Fibroblast of lung (primary cell): ENCODE measurements at regions not wholly inside any gene's neighbourhood (a gene's known extent, or its start where the extent isn't known, plus 50 kb on each side); places are given as distances from the start of the nearest gene placed in this dataset.

Source experiments
- DNase-seq, 2 donors: peaks; one replicate each; pipeline versions ENCODE4 v3.0.0 to v3.0.0-alpha.2; 2010; ENCODE audit warnings: low read depth in 2 of 2
- H2AFZ ChIP-seq: 2 replicates; pipeline ENCODE4 v1.5.1; 2012; ENCODE audit warnings: low read length, control low read depth, inconsistent platforms
- H3K27ac ChIP-seq: 2 replicates; pipeline ENCODE4 v1.5.1; 2011; ENCODE audit warnings: low read length, control low read depth; ENCODE audit not compliant: insufficient read depth
- H3K27me3 ChIP-seq: 2 replicates; pipeline ENCODE4 v1.5.1; 2011; ENCODE audit warnings: mild to moderate bottlenecking, low read length; ENCODE audit not compliant: control insufficient read depth, insufficient read depth
- H3K36me3 ChIP-seq: 2 replicates; pipeline ENCODE4 v1.5.1; 2011; ENCODE audit warnings: low read length; ENCODE audit not compliant: control insufficient read depth, insufficient read depth
- H3K4me1 ChIP-seq: 2 replicates; pipeline ENCODE4 v1.5.1; 2011; ENCODE audit warnings: low read length; ENCODE audit not compliant: control insufficient read depth, insufficient read depth; ENCODE audit errors: extremely low read depth
- H3K4me2 ChIP-seq: 2 replicates; pipeline ENCODE4 v1.5.1; 2011; ENCODE audit warnings: low read length, control low read depth; ENCODE audit not compliant: insufficient read depth; ENCODE audit errors: extremely low read depth
- H3K4me3 ChIP-seq, 4 experiments: fragments of 200-600 bp in 1 of 4; sonication (generic) in 1 of 4; replicated peaks in 1 of 4; 2 replicates each; pipeline ENCODE4 v1.5.1; 2011 to 2016; ENCODE audit warnings: low read length in 4 of 4, low read depth in 3 of 4, mild to moderate bottlenecking in 3 of 4, control low read depth in 2 of 4, inconsistent platforms in 1 of 4, mixed read lengths in 1 of 4; ENCODE audit not compliant: insufficient read depth in 1 of 4; ENCODE audit errors: control extremely low read depth in 1 of 4
- H3K79me2 ChIP-seq: 2 replicates; pipeline ENCODE4 v1.5.1; 2012; ENCODE audit warnings: mild to moderate bottlenecking, low read length, inconsistent platforms; ENCODE audit not compliant: control insufficient read depth, insufficient read depth
- H3K9ac ChIP-seq: 2 replicates; pipeline ENCODE4 v1.5.1; 2011; ENCODE audit warnings: mild to moderate bottlenecking, low read length, control low read depth; ENCODE audit not compliant: insufficient read depth
- H3K9me3 ChIP-seq: 2 replicates; pipeline ENCODE4 v1.5.1; 2012; ENCODE audit warnings: low read depth, low read length; ENCODE audit not compliant: control insufficient read depth, insufficient read depth
- H4K20me1 ChIP-seq: 2 replicates; pipeline ENCODE4 v1.5.1; 2011; ENCODE audit warnings: low read length; ENCODE audit not compliant: control insufficient read depth, insufficient read depth; ENCODE audit errors: extremely low read depth
- EZH2 ChIP-seq: IDR thresholded peaks from 2 replicates; pipeline ENCODE4 v1.5.1; 2012; ENCODE audit warnings: low read length, control low read depth, mild to moderate bottlenecking; ENCODE audit errors: missing control alignments
- TF ChIP-seq, protein P1 (sequence below), 2 donors: IDR thresholded peaks in 1 of 2; conservative IDR thresholded peaks in 1 of 2; 1 replicate in 1 of 2; 2 replicates in 1 of 2; pipeline ENCODE4 v1.5.1; 2011 to 2012; ENCODE audit warnings: low read length in 2 of 2, control low read depth in 1 of 2, inconsistent platforms in 1 of 2, low read depth in 1 of 2, mild to moderate bottlenecking in 1 of 2

DNA sequence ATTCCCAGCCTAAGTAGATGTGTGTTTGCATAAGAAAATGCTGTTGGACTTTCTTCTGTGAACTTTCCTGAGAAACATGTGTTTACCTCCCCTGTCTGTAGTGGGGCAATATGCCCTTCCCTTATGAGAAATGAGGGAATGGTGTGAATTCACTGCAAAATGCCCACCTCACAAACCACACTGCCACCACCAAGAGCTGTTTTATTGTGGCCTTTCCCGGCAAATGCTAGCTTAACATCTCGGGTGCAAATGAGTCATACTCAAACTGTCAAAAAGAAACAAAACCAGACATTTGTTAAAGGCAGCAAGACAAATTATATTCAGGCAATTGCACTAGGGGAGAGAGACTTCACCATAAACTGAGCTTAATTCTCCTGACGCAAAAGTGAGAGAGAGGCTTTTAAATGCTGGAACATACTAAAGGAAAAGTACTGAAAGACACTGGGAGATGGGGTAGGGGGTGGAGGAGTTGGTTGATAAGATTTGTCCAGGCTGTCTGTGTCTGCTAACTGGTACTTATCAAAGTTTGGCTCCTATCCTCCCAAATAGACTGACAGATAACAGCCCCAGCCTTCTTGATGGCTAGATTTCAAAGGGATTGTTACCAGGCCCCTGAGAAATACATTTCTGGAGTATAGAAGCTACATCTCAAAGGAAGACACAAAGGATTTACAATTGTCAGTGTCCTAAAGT, 70.9 kb upstream of the OR5AK2 start:
- peak in 1 of 2 donors; percentile 65 for DNase-seq

DNA sequence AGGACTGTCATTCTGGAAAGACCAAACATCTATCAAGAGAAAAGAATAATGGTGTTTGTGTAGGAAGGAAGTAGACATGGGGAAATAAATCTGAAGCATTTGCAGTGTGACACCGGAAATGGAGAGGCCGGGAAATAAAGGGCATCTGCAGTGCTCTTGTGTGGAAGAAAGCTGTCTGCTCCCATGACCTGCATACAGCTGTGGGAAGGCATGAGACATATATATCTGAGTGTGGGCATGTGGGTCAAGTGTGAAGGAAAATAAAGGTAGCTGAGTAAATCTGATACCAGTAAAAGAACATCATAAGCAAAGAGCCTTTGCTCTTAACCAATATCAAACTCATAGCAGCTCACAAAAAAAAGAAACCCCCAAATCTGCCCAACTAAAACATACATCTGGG, 72.1 kb upstream of the OR5AK2 start:
- Histone ChIP-seq H3K9me3 (no peaks in the 10 kb centered on the region), H3K79me2 (no peaks in the 10 kb centered on the region), H2AFZ (no peak overlapping the region), H3K9ac (no peak overlapping the region), H3K4me1 (no peaks in the 10 kb centered on the region), H3K36me3 (no peaks in the 10 kb centered on the region), H4K20me1 (no peaks in the 10 kb centered on the region), H3K27ac (no peak overlapping the region), H3K27me3 (no peaks in the 10 kb centered on the region), H3K4me2 (no peak overlapping the region), H3K4me3 (no peak overlapping the region)
- TF ChIP-seq, protein P1, sequence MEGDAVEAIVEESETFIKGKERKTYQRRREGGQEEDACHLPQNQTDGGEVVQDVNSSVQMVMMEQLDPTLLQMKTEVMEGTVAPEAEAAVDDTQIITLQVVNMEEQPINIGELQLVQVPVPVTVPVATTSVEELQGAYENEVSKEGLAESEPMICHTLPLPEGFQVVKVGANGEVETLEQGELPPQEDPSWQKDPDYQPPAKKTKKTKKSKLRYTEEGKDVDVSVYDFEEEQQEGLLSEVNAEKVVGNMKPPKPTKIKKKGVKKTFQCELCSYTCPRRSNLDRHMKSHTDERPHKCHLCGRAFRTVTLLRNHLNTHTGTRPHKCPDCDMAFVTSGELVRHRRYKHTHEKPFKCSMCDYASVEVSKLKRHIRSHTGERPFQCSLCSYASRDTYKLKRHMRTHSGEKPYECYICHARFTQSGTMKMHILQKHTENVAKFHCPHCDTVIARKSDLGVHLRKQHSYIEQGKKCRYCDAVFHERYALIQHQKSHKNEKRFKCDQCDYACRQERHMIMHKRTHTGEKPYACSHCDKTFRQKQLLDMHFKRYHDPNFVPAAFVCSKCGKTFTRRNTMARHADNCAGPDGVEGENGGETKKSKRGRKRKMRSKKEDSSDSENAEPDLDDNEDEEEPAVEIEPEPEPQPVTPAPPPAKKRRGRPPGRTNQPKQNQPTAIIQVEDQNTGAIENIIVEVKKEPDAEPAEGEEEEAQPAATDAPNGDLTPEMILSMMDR (conservative IDR thresholded peaks at IDR 0.05 in 1 of 2, IDR thresholded peaks at IDR 0.05 in 1 of 2; ENCODE audit: low read depth in 1 of 2, low read length in 2 of 2) = no peak
- no peak for TF ChIP-seq EZH2
- no peak for DNase-seq

More for the DNA sequence above, 70.9 kb upstream of the OR5AK2 start:
- Histone ChIP-seq H3K4me3 (no peak overlapping the region), H3K27ac (no peak overlapping the region), H3K4me1 (no peaks in the 10 kb centered on the region), H2AFZ (no peak overlapping the region), H3K27me3 (no peaks in the 10 kb centered on the region), H3K4me2 (no peak overlapping the region), H3K36me3 (no peaks in the 10 kb centered on the region), H3K79me2 (no peaks in the 10 kb centered on the region), H3K9ac (no peak overlapping the region), H4K20me1 (no peaks in the 10 kb centered on the region), H3K9me3 (no peaks in the 10 kb centered on the region)
- TF ChIP-seq, protein P1 (conservative IDR thresholded peaks at IDR 0.05 in 1 of 2, IDR thresholded peaks at IDR 0.05 in 1 of 2; ENCODE audit: low read depth in 1 of 2, low read length in 2 of 2) = no peak
- no peak for TF ChIP-seq EZH2

DNA sequence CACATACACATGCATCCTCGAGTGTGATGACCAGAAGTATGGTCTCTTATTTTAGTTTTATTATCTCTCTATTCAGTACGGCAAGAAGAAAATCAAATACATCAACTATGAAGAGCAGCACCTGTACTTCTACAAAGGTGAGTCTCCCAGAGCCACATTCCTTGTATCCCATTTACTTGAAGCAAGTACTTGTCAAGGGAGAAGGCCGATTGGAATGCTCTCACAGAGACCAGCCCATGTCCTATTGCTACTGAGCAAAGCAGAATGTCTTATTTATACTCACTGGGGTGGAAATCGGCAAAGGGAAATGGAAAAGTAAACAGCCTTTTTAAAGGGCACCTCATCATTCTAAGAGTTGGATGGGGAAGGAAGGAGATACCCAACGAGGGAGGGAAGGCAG, 72.6 kb upstream of the OR5AK2 start:
- H3K4me1 ChIP-seq = no peaks in the 10 kb centered on the region
- no peak for DNase-seq
- TF ChIP-seq, protein P1 (conservative IDR thresholded peaks at IDR 0.05 in 1 of 2, IDR thresholded peaks at IDR 0.05 in 1 of 2; ENCODE audit: low read depth in 1 of 2, low read length in 2 of 2) = no peak
- TF ChIP-seq EZH2 = no peak
- H3K9ac ChIP-seq = no peak overlapping the region
- H3K79me2 ChIP-seq = no peaks in the 10 kb centered on the region
- no peaks in the 10 kb centered on the region for H3K9me3 ChIP-seq
- no peak overlapping the region for H3K4me2 ChIP-seq
- no peak overlapping the region for H3K4me3 ChIP-seq
- H2AFZ ChIP-seq = no peak overlapping the region
- H3K27me3 ChIP-seq = no peaks in the 10 kb centered on the region
- H3K36me3 ChIP-seq = no peaks in the 10 kb centered on the region
- H4K20me1 ChIP-seq = no peaks in the 10 kb centered on the region
- no peak overlapping the region for H3K27ac ChIP-seq
